Astrocyte of the cerebellum (primary cell): ENCODE measurements at regions not wholly inside any gene's neighbourhood (a gene's known extent, or its start where the extent isn't known, plus 50 kb on each side); places are given as distances from the start of the nearest gene placed in this dataset.

Experiments used
- DNase-seq: peaks from one replicate; pipeline ENCODE4 v3.0.0-alpha.2; 2011; ENCODE audit warnings: low read depth
- H3K4me3 ChIP-seq: 2 replicates; pipeline ENCODE4 v1.5.1; 2011; ENCODE audit warnings: mild to moderate bottlenecking, low read depth, low read length, moderate library complexity
- in situ Hi-C: cut with HindIII; loops from 2 replicates; pipeline ENCODE4 v1.10.0; 2017; ENCODE audit warnings: low sequenced_read_pairs
- TF ChIP-seq, protein P1 (sequence below): IDR thresholded peaks from 2 replicates; pipeline ENCODE4 v1.5.1; 2012; ENCODE audit warnings: low read length, low read depth, moderate library complexity, mild to moderate bottlenecking; ENCODE audit errors: missing control alignments

DNA sequence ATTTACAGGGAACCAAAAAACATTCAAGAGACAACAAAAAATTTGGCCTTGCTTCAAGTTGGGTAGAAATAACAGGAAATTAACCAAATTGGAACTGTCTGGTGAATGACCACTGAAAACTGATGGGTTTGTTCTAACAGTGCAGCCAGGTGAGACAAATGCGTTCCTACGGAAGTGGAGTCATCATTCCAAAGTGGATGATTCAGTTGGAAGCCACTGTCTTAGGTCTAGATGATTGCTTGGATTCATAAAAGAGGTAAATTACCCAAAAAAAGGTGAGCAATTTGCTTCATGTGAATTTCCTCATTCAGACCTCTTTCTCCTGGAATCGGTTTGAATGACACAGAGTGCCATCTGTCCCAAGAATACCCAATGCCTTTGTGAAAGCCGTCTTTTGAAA is 87.1 kb upstream of the IPO5 start:
- in situ Hi-C loops = loop anchor here (25.0 kb wide), 1 partner anchor 796 kb away; no protein-coding TSS in a partner anchor
- no peak overlapping the region for H3K4me3 ChIP-seq
- TF ChIP-seq, protein P1, sequence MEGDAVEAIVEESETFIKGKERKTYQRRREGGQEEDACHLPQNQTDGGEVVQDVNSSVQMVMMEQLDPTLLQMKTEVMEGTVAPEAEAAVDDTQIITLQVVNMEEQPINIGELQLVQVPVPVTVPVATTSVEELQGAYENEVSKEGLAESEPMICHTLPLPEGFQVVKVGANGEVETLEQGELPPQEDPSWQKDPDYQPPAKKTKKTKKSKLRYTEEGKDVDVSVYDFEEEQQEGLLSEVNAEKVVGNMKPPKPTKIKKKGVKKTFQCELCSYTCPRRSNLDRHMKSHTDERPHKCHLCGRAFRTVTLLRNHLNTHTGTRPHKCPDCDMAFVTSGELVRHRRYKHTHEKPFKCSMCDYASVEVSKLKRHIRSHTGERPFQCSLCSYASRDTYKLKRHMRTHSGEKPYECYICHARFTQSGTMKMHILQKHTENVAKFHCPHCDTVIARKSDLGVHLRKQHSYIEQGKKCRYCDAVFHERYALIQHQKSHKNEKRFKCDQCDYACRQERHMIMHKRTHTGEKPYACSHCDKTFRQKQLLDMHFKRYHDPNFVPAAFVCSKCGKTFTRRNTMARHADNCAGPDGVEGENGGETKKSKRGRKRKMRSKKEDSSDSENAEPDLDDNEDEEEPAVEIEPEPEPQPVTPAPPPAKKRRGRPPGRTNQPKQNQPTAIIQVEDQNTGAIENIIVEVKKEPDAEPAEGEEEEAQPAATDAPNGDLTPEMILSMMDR = no peak
- no peak for DNase-seq

DNA sequence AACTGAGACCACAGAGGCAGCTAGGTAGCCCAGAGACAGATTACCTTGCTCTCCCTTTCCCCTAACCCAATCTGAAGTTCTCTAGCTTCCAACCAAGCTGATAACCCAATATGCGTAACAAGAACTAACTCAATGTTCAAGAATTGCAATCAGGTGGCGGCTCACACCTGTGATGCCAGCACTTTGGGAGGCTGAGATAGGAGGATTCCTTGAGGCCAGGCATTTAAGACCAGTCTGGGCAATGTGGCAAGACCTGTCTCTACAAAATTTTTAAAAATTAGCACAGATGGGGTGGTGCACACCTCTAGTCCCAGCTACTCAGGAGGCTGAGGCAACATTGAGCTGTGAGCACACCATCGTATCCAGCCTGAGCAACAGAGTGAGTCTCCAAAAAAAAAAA is 86.7 kb upstream of the IPO5 start:
- in situ Hi-C loops = loop anchor here (25.0 kb wide), 1 partner anchor 796 kb away; no protein-coding TSS in a partner anchor
- no peak for DNase-seq
- TF ChIP-seq, protein P1 = no peak
- no peak overlapping the region for H3K4me3 ChIP-seq

GRCh38 chr13:97873398-97873797 is 80.1 kb upstream of the IPO5 start:
- DNase-seq = no peak
- in situ Hi-C loops = loop anchor here (25.0 kb wide), 1 partner anchor 789 kb away; no protein-coding TSS in a partner anchor
- no peak overlapping the region for H3K4me3 ChIP-seq
- TF ChIP-seq, protein P1 = no peak

GRCh38 chr13:97875218-97875617 is 78.3 kb upstream of the IPO5 start:
- in situ Hi-C loops = loop anchor here (5.0 kb wide), 1 partner anchor 92 kb away; no protein-coding TSS in a partner anchor
- DNase-seq = no peak
- no peak overlapping the region for H3K4me3 ChIP-seq
- TF ChIP-seq, protein P1 = no peak

GRCh38 chr13:97875911-97876310 is 77.6 kb upstream of the IPO5 start:
- in situ Hi-C loops = loop anchor here (5.0 kb wide), 1 partner anchor 91 kb away; no protein-coding TSS in a partner anchor
- TF ChIP-seq, protein P1 = no peak
- no peak for DNase-seq
- H3K4me3 ChIP-seq = no peak overlapping the region

GRCh38 chr13:97878431-97879375 is 74.8 kb upstream of the IPO5 start:
- TF ChIP-seq, protein P1 = no peak
- H3K4me3 ChIP-seq = no peak overlapping the region
- DNase-seq = no peak
- in situ Hi-C loops = loop anchor here (5.0 kb wide), 1 partner anchor 89 kb away; no protein-coding TSS in a partner anchor
